Osteoblast (primary cell): ENCODE measurements at regions not wholly inside any gene's neighbourhood (a gene's known extent, or its start where the extent isn't known, plus 50 kb on each side); places are given as distances from the start of the nearest gene placed in this dataset.
"Not testable (repeated sequence)": the region's sequence is repeated elsewhere in the genome, so short reads cannot be mapped to it uniquely, and the experiment has no call there.

Experiments
- DNase-seq: peaks from one replicate; pipeline ENCODE4 v3.0.0; 2011; ENCODE audit warnings: low spot score, mixed read lengths; ENCODE audit not compliant: insufficient read length; ENCODE audit errors: missing footprints
- H2AFZ ChIP-seq: 2 replicates; pipeline ENCODE4 v1.6.0; 2011; ENCODE audit warnings: mild to moderate bottlenecking, low read length
- H3K27ac ChIP-seq: 2 replicates; pipeline ENCODE4 v1.5.1; 2011; ENCODE audit warnings: mild to moderate bottlenecking, low read depth, low read length, moderate library complexity
- H3K27me3 ChIP-seq: 2 replicates; pipeline ENCODE4 v1.6.0; 2012; ENCODE audit warnings: mild to moderate bottlenecking, control low read depth, inconsistent platforms, low read length, moderate library complexity; ENCODE audit not compliant: insufficient read depth
- H3K36me3 ChIP-seq: 2 replicates; pipeline ENCODE4 v1.5.1; 2011; ENCODE audit warnings: mild to moderate bottlenecking, low read length, control low read depth, moderate library complexity; ENCODE audit not compliant: insufficient read depth
- H3K4me1 ChIP-seq: 2 replicates; pipeline ENCODE4 v1.5.1; 2011; ENCODE audit warnings: mild to moderate bottlenecking, low read length, control low read depth, moderate library complexity; ENCODE audit not compliant: insufficient read depth
- H3K4me2 ChIP-seq: 2 replicates; pipeline ENCODE4 v1.6.0; 2011; ENCODE audit warnings: mild to moderate bottlenecking, low read length; ENCODE audit not compliant: insufficient read depth
- H3K4me3 ChIP-seq: fragments of 200-600 bp; sonication (generic); 3 replicates; pipeline ENCODE4 v1.5.1; 2012; ENCODE audit warnings: mild to moderate bottlenecking, low read length, inconsistent platforms; ENCODE audit not compliant: insufficient read depth
- H3K79me2 ChIP-seq: 2 replicates; pipeline ENCODE4 v1.6.0; 2012; ENCODE audit warnings: mild to moderate bottlenecking, low read length, control low read depth, inconsistent platforms; ENCODE audit not compliant: insufficient read depth
- H3K9me3 ChIP-seq: 2 replicates; pipeline ENCODE4 v1.5.1; 2011; ENCODE audit warnings: low read depth, low read length, control low read depth
- H4K20me1 ChIP-seq: 2 replicates; pipeline ENCODE4 v1.6.0; 2012; ENCODE audit warnings: mild to moderate bottlenecking, low read length, control low read depth; ENCODE audit not compliant: insufficient read depth
- TF ChIP-seq, protein P1 (sequence below): IDR thresholded peaks from 2 replicates; pipeline ENCODE4 v1.5.1; 2011; ENCODE audit warnings: mild to moderate bottlenecking, low read depth, low read length, moderate library complexity; ENCODE audit errors: extremely low read depth

DNA sequence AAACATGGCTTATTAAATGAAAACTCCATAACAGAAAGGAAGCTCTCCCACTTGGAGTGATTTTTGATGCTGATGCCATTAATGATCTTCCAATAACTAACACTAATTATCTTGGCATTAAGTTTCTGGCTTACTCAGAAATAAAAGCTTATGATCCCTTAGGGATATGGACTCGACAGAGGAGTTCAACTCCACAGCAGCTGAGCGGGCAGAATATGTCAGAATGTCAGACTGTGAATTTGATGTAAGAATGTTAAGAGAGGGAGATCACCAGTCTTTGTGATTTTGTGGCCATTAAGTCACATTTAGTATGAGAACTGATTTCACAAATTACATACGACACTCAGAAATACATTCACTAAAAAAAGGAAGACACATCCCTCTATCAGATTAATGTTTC is 2244.0 kb downstream of the ARAP2 start:
- Histone ChIP-seq H3K4me2 (no peak overlapping the region), H3K36me3 (no peaks in the 10 kb centered on the region), H3K9me3 (no peaks in the 10 kb centered on the region), H3K27ac (no peak overlapping the region), H3K79me2 (no peaks in the 10 kb centered on the region), H3K4me1 (no peaks in the 10 kb centered on the region), H4K20me1 (no peaks in the 10 kb centered on the region), H3K27me3 (no peaks in the 10 kb centered on the region), H3K4me3 (no peak overlapping the region), H2AFZ (no peak overlapping the region)
- DNase-seq = no peak
- TF ChIP-seq, protein P1, sequence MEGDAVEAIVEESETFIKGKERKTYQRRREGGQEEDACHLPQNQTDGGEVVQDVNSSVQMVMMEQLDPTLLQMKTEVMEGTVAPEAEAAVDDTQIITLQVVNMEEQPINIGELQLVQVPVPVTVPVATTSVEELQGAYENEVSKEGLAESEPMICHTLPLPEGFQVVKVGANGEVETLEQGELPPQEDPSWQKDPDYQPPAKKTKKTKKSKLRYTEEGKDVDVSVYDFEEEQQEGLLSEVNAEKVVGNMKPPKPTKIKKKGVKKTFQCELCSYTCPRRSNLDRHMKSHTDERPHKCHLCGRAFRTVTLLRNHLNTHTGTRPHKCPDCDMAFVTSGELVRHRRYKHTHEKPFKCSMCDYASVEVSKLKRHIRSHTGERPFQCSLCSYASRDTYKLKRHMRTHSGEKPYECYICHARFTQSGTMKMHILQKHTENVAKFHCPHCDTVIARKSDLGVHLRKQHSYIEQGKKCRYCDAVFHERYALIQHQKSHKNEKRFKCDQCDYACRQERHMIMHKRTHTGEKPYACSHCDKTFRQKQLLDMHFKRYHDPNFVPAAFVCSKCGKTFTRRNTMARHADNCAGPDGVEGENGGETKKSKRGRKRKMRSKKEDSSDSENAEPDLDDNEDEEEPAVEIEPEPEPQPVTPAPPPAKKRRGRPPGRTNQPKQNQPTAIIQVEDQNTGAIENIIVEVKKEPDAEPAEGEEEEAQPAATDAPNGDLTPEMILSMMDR = no peak

DNA sequence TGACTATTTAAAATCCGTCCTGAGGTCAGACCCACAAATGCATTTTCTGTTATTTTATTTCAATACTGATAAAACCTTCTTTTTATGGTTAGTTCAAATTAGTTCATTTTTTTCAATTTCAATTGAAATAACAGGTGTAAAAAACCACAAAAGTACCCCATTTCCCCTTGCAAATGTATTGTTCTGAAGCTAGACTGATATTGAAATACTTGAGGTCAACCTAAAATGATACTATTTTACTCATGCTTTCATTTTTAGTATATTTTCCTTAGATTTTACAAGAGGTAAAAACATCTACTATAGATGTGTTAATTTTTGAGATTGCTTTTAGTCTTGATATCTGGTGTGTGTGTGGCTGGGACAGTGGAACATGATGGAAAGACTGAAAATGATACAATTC is 2237.8 kb downstream of the ARAP2 start:
- not testable (repeated sequence) for DNase-seq, H3K27ac ChIP-seq, H3K27me3 ChIP-seq, H4K20me1 ChIP-seq, H3K4me1 ChIP-seq, H3K79me2 ChIP-seq, H3K36me3 ChIP-seq, H3K4me2 ChIP-seq, H3K4me3 ChIP-seq, H2AFZ ChIP-seq, H3K9me3 ChIP-seq

DNA sequence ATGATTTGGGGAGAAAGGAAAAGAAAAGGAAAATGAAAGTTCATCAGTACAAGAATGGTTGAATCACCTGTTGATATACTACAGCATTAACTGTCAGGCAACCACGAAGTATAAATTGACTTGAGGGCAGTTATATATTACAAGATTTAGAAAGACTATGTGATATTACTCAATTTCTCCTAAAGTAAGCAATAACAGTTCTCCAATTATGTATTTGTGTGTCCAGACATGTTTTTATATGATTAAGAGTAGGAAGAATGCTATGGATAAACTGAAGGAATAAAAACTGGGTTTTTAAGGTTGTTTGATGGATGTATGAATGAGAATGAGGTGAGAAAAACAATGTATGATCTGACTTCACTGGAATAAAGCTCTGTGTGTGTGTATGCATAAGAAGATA is 2234.4 kb downstream of the ARAP2 start:
- Histone ChIP-seq H4K20me1 (no peaks in the 10 kb centered on the region), H2AFZ (no peak overlapping the region), H3K27me3 (no peaks in the 10 kb centered on the region), H3K4me2 (no peak overlapping the region), H3K4me3 (no peak overlapping the region), H3K79me2 (no peaks in the 10 kb centered on the region), H3K4me1 (no peaks in the 10 kb centered on the region), H3K36me3 (no peaks in the 10 kb centered on the region), H3K9me3 (no peaks in the 10 kb centered on the region), H3K27ac (no peak overlapping the region)
- TF ChIP-seq, protein P1 = no peak
- DNase-seq = no peak

DNA sequence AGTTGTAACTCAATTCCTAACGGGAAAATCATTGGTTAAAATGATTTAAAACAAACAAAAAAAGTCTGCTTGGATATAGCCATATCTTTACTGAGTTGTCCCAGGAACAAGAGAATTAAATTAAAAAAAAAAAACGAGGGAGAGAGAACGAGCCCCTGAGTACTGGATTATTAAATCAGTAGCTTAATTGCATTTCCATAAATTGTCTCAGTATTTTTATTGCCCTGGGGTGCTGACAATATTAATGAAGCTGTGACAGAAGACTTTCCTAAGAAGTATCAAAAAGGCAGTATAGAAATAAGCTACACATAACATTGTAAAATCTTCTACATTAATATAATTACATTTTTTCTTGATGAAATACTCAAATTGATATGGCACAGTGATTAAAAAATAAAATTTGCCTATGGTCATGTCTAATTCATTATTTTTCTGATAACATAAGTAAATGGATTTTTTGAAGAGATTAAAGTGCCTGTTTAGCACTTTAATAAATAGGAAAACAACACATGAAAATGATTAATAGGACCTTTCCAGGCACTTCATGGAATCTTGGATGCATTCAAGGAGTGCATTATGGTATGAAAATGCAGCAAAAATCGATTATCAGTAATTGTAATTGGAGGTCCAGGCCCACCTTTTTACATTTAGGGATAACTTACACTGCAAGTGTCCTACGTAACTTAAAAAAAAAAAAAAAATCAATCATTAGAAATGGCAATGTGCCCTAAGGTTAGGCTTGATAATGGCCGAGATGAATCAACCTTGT is 2233.4 kb downstream of the ARAP2 start:
- no peak overlapping the region for H2AFZ ChIP-seq
- H3K79me2 ChIP-seq = no peaks in the 10 kb centered on the region
- H3K4me2 ChIP-seq = no peak overlapping the region
- TF ChIP-seq, protein P1 = no peak
- no peaks in the 10 kb centered on the region for H3K4me1 ChIP-seq
- peak; percentile 18 for DNase-seq
- no peak overlapping the region for H3K27ac ChIP-seq
- no peaks in the 10 kb centered on the region for H3K9me3 ChIP-seq
- no peak overlapping the region for H3K4me3 ChIP-seq
- H3K36me3 ChIP-seq = no peaks in the 10 kb centered on the region
- H3K27me3 ChIP-seq = no peaks in the 10 kb centered on the region
- H4K20me1 ChIP-seq = no peaks in the 10 kb centered on the region
